DMS 273 (cell line): ENCODE measurements at regions not wholly inside any gene's neighbourhood (a gene's known extent, or its start where the extent isn't known, plus 50 kb on each side); places are given as distances from the start of the nearest gene placed in this dataset.

Experiments used
- DNase-seq: peaks from one replicate; lab custom pipeline; 2025; ENCODE audit not compliant: unreplicated experiment; lab: John Stamatoyannopoulos, UW

DNA sequence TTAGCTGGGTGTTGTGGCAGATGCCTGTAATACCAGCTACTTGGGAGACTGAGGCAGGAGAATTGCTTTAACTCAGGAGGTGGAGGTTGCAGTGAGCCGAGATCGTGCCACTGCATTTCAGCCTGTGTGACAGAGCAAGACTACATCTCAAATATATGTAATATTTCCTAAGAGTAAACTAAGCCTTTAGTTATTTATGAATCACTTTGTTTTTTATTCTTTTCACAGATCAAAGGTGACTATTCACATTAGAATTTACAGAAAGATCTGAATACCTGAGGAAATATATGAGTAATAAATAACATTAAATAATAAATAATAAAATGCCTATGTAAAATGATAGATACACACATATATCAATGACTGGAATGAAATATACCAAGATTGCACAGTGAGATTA is 630.8 kb upstream of the IMPG1 start:
- no peak for DNase-seq

DNA sequence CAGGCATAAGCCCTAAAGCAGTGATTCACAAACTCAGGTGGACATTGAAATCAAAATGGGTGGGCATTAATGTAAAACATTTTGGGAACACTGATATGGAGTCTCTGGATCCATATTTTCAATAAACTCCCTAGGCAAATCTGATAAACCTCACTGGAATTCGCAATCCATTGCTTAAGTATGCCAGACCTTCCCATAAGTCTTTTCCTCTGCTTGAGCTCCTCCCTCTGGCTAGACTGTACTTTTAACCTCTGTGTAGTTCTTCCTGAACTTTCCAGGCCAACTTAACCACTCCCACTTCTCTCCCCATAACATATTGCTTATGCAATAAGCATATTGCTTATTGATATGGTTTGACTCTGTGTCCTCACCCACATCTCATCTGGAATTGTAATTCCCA is 629.7 kb upstream of the IMPG1 start:
- no peak for DNase-seq

DNA sequence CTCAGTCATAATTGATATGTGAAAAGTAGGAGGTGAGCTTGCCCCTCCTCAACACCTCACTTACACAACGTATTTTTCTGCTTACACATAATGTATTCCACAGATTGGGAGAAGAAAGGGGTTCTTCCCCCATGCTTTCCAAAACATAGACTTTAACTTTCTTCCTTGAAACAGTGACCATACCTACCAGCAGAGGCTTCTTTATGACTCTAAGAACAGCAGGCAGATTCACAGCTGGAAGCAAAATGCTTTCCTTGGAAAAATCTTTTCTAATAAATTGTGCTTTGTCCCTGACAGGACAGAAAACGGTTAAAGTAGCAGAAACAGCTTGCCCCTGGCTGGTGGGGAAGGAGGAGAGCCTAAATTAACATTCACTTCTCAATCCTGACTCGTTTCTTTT is 629.1 kb upstream of the IMPG1 start:
- no peak for DNase-seq

DNA sequence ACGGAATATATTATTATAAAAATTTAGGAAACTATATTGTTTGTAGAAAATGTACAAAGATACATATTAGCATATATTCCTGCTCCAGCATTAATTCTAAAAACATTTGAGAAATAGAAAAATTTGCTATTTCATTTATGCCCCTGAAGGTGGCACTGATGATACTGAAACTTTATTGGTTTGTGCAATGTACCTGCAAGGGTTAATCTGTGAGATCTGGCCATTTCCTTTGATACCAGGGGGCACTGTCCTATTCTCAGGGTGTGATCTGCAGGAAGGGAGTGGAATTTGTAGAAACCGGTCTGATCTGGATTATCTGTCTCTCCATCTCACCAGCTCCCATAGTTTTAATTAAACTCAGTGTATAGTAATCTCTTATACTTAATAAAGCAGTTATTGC is 625.1 kb upstream of the IMPG1 start:
- DNase-seq: no peak

DNA sequence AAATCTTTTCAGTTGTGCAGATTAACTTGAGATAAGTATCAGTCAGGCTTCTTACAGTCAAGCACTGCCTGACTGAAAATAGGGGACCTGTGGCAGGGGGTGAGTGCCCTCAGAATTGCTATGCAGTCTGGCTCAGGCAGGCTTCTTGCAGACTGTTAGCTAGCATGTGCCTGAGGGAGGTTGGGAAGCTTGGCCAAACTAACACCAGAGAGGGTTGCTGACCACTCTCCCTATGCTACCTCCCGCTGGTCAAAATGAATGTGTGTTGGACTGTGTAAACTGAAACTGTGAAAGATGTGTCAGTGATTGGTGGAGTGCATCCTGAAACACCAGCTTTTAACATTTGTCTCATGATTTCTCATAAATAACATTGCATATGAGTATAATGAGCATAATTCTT is 622.3 kb upstream of the IMPG1 start:
- no peak for DNase-seq

DNA sequence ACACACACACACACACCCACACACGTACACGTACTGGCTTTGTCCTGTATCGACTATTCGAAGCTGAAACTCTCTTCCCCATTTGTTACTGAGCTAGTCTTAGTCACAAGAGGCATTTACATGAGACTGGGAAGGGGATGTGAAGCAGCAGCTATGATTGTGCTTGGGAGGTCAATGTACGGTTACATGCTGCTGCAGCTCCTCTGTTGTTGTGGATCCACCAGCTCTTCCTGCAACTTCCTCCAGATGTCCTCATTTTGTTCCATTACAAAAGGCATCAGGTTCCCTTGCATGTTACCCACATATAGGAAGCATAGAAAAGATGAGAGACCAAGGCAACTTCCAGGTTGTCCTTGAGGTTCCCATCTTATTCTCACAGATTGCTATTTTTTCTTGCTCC is 612.4 kb upstream of the IMPG1 start:
- no peak for DNase-seq

DNA sequence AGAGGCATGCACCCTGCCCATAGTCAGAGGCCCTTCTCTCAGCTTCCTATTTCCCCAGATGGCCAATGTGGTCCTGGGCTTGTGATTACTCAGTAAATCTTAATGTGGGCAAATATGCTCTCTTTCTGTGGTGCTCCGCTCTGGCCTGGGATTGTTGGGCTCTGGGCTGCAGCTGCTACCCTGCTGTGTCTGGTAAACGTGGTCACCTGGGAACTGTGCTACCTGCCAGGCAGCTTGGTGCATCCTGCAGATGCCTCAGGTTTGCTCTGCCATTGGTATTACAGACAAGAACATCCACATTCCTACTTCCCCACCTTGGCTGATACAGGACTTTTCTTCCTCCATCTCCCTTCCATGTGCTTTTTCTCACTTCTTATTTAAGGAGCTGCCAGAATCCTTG is 611.5 kb upstream of the IMPG1 start:
- no peak for DNase-seq

DNA sequence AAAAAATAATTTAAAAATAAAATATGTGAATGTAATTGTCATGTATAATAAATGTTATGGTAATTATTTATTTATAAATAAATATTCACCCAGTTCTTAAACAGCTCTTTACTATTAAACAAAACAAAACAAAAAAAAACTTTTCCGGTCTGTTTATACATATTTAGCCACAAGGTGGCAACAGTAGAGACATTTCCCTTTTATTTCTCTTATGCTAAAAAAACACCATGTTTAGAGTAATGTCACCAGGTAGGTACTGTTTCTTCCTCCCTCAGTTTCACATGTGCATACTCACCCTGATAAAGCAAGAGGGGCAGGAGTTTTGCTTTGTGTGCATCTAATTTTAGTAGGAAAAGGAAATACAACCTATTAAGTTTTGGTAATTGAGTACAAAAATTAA is 610.4 kb upstream of the IMPG1 start:
- DNase-seq: peak; percentile 17

DNA sequence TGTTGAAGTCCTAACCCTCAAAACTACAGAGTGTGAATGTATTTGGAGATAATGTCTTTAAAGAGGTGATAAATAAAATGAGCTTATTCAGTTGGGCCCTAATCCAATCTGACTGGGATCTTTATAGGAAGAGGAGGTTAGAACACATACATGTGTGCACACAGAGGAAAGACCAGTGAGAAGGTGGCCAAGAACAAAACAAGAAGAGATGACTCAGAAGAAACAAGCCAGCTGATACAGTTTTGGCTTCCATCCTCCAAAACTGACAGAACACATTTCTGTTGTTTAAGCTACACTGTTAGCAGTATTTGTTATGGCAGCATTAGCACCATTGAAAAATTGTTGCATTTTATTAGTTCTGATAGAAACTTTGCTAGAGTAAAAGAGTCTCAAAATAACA is 609.3 kb upstream of the IMPG1 start:
- no peak for DNase-seq

DNA sequence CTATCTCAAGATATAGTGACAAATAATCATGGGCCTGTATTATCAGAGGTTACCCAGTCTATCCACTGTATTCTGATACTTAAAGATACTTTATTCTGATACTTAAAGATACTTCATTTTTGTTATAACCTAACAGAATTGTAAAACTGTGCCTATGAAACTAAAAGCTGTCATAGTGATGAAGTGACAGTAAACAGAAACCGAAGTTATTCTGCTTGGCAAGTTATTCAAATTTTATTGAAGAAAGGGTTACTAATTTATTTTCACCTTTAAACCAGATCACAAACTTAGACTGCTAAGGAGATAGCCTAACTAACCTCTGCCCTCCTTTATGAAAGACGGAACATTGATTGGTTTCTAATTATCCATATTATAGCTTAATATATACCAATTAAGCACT is 604.6 kb upstream of the IMPG1 start:
- DNase-seq: no peak

DNA sequence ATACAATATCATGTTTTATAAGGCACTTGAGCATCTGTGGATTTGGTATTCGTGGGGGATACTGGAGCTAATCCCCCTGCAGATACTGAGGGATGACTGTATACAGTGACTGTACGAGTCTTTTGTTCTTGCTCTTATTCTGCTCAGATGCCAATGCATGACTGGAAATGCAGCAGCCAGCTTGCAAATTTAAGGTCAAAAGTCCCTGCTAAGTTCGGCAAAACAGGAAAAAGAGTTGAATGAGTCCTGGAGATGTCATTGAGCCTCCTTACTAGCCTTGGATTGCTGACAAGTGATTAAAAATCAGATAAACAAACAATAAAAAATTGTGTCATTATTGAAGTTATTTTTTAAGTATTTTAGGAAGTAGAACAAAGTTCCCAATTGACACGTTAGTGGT is 599.3 kb upstream of the IMPG1 start:
- DNase-seq: no peak

DNA sequence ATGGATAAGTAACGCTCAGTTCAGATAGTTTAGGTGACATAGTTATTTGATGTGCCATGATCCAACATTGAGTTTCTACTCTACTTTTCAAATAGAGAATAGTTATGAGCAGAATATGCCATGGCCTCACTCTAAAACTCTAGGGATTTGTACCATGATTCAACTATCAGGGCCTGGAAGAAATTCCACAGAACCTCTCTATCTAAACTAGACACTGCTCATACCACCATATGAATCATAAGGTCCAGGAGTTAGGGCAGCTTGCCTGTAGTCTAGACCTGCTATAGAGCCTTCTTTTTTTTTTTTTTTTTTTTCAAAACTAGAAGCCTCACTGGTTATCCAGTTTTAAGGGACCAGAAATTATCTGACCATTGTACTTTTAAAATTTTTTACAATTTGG is 571.8 kb upstream of the IMPG1 start:
- DNase-seq: no peak

DNA sequence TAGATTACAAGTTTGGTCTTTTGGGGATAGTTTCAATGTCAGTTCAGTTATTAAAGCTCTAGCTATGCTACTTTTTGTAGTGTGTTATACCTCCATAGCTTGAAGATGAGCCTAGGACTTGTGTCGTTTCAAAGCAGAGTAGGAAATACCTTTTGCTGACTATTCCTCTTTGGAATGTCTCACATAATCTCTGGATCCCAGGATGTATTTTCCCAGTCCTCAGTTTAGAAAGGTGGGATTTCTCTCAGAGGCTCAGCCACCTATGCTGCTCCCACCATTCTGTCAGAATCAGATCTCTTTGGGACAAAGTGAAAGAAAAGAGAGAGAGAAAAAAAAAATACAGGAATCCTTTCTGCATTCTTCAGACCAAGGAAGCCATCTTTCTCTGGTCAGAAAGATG is 567.5 kb upstream of the IMPG1 start:
- no peak for DNase-seq

DNA sequence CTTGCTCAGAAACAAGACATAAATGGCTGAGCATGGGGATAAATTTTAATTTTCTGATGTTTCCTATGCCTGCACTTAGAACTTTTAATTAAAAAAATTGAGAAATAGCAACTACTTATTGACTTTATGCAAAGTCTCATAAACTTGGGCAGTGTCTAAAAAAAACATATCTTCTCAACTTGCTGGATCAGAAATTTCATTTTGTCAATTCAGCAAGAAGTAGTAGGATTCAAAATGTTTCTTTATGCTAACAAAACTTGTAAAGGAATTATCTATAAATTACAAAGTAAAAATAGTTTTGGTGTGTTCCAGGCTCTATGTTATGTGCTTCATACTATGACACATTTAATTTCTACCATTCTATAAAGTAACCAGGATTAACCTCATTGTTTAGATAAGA is 562.2 kb upstream of the IMPG1 start:
- no peak for DNase-seq

DNA sequence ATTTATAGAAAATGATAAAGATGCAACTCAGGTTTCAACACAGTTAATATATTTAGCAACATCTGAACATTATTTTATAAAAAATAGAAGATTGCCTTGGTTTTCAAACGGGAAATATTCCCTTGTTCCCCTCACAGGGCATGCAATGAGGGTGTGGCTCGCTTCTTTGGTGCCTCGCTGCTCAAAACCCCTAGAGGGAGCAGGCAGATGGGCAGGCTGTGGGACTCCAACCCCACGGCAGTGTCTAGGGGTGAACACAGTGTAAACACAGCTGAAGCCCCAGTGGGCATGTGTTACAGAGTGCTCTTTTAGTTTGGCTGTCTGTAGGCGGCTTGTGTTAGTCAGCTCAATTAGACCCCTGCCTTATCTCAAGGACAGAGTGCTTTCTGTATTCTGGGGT is 560.8 kb upstream of the IMPG1 start:
- DNase-seq: peak; percentile 3

DNA sequence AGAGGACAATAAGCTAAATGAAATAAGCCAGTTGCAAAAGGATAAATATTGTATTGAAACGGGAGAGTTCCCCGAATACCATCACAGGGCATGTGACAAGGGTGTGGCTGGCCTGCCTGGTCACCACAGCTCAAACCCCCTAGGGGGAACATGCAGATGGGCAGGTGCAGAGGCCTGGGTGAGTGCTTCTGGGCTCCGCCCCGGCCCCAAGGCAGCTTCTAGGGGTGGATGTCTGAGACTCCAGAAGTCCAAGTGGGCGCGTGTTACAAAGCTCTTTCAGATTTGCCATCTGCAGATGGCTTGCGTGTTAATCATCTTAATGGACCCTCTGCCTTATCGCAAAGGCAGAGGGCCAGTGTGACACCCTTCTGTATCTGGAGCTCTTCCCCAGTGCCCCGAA is 559.2 kb upstream of the IMPG1 start:
- DNase-seq: no peak

DNA sequence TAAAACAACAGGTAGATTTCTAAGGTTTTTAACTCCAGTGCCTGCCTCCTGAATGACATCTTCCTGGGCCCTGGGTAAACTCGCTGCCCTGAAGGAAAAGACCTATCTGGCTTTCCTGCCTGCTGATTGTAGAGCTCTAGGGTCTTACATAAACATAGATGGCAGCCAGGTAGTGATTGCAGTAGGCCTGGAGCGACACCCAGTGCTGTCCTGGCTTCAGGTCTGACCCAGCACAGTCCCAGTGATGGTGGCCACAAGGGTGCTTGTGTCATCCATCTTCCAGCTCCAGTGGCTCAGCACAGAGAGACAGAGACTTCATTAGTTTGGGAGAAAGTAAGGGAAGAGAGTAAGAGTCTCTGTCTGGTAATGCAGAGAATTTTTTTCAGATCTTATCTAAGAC is 542.9 kb upstream of the IMPG1 start:
- DNase-seq: no peak

DNA sequence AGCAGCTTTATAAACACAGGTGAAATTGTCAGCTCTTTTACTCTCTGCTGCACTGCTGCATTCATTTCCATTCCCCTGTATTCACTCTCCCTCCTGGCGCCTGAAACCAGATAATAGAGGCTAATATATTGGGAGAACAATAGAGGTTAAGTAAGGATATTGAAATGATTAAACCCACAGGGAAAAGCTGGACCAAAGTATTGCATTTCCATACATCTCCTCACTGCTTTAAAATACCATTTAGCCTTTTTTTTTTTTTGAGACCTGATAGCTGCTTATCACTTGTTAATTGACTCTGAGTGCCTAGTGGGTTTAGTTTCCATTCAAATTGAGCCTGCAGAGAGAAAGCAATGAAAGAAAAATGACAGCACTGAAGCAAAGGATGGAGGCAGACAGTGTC is 540.5 kb upstream of the IMPG1 start:
- DNase-seq: no peak

DNA sequence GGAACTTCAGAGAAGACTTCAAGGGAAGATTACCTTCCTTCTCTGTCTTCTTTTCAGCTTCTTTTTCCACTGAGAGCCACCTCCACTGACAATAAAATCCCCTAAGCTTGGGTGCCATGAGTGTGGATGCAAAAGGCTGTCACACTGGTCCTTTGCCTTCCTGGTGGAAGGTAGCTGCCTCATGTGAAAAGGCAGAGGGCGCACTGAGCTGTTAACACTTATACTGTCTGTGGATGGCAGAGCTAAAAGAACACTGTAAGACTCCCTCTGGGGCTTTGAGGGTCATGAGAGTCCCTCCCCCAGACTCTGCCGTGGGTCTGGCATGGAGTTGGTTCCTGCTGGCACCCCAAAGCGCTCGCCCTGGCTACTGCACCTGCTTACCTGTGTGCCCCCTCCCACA is 536.7 kb upstream of the IMPG1 start:
- DNase-seq: no peak

DNA sequence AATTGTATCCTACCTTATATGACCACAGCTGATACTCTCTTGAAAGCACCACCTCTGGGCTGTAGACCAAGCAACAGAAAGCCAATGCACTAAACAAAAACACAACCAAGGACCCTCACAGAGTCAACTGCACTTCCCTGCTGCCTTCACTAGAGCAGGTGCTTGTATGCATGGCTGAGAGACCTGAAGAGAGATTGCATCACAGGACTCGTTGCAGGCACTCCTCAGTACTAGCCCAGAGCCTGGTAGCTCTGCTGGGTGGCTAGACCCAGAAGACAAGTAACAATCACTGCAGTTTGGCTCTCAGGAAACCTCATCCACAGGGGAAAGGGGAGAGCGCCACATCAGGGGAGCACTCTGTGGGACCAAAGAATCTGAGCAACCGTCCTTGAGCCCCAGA is 521.6 kb upstream of the IMPG1 start:
- no peak for DNase-seq

DNA sequence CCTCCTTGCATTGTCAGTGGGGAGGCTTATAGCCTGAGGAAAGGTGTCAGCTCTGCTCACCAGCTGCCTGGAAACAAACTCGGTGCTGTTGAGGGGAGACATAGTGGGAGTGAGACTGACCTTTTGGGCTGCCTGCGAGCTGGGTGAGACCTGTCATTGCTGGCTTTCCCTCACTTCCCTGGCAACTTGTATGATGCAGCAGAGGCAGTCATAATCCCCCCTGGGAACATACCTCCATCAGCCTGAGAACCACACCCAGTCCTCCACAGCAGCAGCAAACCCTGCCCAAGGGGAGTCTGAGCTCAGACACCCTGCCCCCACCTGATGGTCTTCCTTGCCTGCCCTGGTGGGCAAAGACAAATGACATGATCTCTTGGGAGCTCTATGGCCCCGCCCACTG is 521.2 kb upstream of the IMPG1 start:
- DNase-seq: no peak

DNA sequence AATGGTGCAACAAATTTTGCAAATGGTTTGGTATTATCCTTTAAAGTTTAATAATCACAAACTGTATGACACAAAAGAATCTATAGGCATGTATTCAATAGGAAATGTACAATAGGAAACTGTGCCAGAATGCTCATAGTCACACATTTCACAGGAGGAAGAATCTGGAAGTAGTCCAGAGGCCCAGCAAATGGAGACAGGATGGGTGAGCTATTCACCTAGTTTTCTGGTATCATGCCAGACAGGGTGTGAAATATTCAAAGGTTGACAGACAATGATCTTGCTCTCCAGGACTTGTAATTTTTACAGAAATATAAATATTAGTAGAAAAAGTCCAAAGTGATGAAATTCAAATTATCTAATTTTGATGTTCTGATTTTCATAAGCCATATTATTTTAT is 520.1 kb upstream of the IMPG1 start:
- no peak for DNase-seq

DNA sequence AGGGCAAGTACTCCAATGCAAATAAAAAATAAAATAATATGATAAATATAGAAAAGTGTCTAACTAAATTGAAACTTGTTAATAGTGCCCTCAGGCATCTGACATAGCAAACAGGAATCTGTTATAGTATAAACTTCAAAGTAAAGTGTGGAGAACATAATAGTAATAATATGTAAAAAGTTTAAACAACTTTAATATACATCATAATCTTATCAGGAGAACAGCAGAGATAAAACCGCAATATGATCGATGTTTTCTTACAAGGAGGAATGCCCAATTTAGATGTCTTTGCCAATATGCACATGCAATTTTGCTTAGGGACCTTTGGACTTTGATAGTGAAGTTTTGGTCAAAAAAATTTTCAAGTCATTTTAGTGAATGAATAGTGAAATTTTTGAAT is 514.8 kb upstream of the IMPG1 start:
- DNase-seq: no peak

DNA sequence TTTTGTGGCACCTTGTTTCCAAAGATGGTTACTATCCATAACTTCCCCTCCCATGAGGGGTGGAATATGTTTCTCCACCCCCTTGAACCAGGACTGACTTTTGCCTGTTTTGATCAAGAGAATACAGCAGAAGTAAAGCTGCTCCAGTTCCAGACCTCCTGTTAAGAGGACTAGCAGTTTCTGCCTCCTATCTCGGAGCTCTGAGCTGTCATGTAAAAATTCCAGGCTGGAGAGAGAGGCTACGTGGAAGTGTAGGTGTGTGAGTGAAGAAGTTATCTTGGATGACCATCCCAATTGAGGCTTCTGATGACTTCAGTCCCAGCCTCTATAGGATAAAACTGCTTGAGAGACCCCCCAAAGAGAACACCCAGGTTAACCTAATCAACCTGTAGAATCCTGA is 511.7 kb upstream of the IMPG1 start:
- no peak for DNase-seq
